Right ventricle myocardium superior (tissue), 1 donor: ENCODE measurements at regions not wholly inside any gene's neighbourhood (a gene's known extent, or its start where the extent isn't known, plus 50 kb on each side); places are given as distances from the start of the nearest gene placed in this dataset.

ENCODE experiments used
- ATAC-seq: fragments of 200-7000 bp; cut with Tn5 transposase; one replicate; pipeline ENCODE4 v1.9.1; 2020; ENCODE audit warnings: mild to moderate bottlenecking; ENCODE audit not compliant: poor library complexity
- DNase-seq: peaks from one replicate; pipeline ENCODE4 v3.0.0-alpha.2; 2020
- intact Hi-C: fragments of 100-400 bp; cut with DNase I; formaldehyde crosslinking; loops from one replicate; pipeline ENCODE4 v1.11.2; 2022
- donor health status: DM: no; HTN: yes; CAD: no; lungs with severe emphysema.

DNA sequence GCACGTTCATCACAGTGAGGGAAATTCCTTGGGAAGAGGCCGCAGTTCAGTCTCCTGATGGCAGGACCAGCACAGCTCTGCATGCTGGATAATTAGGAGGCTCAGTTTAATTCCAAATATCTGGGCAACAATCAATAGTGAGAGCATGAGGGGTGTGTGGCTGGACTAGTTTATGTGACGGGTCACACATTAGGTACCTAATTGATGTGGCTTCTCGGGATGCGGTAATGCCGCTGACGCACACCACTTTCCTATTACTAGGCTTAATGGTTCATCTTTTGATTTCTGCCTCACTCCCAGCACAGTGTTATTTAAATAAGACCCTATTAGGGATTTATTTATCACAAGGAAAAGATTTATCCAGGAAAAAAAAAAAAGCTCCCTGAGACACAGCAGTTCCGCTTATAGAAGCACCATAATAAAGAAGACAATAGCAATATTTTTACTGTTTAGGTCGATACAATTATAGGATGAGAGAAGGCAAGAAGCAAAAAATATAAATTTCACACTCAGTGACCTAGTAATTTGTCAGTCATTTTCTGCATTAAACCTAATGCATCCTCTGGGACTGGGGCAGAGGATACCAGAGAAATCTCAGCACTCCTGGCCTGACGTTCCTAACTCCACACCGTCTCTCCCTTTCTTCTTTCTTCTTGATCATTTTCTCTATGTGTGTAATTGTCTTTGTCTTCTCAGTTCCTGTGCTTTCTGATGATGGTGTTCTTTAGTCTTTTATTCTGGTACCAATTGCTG, 264.7 kb upstream of the SLC14A2 start:
- ATAC-seq = no peak
- intact Hi-C loops = no loop called here

DNA sequence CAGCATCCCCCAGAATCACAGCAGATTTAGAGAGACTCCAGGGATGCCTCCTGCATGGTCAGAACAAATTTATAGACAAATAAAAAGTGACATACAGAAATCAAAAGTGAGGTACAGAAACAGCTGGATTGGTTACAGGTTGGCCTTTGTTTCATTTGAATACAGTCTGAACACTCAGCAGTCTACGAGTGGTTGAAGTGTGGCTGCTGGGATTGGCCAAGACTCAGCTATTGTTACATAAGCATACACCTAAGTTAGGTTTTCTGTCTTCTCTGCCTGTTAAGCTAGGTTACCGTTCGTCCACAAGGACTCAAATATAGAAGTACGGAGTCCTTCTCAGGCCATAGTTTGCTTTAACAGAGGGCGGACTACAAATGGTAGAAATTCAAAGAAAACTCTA, 262.4 kb upstream of the SLC14A2 start:
- intact Hi-C loops = no loop called here

More for the DNA sequence above, 264.7 kb upstream of the SLC14A2 start:
- DNase-seq = no peak

DNA sequence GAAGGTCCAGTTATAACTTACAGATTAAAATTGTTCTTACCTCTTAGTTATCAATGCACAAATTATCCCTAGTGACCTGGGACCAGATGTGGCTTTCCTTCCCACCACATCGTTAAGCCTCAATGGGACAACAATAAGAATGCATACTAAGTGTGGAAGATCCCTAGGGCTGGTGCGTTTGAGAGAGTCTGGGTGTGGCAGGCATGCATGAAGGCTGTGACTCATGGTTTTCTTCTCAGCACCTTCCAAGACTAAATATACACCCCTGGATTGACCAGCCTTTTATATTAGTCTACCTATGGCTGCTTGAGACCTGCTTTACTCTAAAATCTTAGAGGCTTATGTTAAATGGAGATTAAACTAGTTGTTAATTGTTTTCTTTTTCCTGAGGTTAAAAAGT, 261.7 kb upstream of the SLC14A2 start:
- no peak for DNase-seq
- no peak for ATAC-seq
- intact Hi-C loops = no loop called here

More for the DNA sequence above, 262.4 kb upstream of the SLC14A2 start:
- no peak for DNase-seq
- ATAC-seq = no peak

DNA sequence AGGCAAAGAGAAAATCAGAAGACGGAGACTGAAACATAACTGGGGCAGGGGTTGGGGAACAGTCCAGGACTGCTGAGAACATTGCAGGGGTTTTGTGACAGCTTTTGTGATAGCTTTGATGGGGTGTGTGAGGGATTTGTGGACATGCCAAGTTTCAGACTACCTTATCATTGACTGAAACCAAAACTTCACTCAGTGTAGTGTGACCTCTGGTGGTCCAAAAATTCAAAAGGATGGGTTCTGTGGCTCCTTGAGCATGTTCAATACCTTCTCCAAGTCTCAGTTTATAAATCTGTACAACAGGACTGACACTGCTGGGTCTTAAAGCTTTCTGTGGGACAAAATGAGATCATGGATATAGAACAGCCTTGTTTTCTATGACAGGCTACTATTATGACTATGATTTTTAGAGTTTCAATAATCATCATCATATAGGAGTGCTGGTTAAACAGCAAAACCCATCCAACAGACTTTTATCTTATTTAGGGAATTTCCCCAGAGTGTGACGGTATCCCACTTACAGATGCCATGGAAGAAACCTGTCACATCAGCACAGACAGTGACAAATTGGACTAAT, 259.2 kb upstream of the SLC14A2 start:
- no peak for DNase-seq
- peak; percentile 63 for ATAC-seq
- intact Hi-C loops = no loop called here

DNA sequence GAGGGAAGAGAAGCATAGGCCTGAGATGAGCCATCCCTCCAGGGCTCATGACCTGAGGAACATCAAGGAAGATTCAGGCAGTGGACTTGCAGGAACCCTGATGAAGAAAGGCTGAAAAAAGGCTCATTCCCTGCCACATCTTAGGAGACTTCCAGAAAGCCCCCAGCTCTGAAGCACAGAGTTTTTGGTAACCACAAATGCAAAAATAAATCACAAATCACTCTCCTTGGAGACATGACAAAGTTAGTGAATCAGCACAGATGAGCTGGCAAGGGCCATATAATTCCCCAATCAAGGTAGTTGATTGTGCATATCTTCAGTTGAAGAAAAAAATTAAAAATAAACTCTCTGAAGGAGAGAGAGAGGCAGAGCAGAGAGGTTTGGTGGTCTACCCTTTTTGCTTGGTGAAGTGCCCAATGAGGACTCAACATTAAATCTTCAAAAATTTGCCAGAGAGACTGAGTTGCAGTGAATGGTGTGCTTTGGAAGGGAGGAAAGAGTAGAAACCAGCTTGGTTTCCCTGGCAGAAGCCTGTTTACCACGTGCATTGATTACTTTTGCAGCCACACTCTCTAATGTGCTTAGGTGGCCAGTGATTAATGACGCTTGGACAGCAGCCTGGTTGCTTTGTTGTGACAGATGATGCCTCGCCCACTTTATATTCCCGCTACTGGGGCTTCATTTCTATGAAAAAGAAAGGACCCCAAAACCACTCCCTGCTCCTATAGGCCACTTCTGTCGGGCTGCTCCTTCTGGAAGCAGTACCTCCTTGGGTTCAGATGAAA, 257.4 kb upstream of the SLC14A2 start:
- intact Hi-C loops = no loop called here
- no peak for ATAC-seq
- no peak for DNase-seq

DNA sequence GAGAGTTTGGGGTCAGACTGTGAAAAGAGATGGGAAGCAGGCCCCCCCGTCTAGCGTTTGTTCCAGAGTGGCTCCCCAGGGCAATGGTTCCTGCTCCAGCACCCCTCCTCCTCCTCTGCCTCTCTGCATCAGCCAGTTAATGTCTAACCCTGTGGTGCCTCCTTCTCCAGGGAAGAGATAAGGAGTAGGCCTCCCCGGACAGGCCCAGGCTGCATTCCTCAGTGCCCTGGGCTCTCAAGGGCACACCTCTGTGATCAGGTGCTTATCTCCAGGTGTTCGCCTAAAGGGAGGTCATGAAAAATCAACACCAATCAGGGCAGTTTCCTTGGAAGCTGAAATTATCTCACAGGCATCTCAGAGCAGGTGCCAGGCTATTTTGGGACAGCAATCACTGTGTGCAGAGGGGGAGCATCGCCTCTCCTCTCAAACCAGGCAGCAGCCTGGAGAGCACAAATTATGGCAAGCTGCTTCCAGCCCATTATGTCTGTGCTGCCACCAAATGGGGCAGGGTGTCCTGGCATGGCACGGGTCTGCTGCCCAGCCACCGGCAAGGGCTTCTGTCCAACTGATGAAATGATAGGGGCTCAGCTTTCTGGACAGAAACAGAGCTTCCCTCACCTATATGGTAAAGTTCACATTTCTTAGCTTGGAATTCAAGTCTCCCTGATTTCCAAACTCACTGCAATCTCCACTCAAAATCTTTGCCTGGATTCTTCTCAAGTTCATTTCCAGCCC, 255.8 kb upstream of the SLC14A2 start:
- DNase-seq (no peak), ATAC-seq (peak; percentile 38)
- intact Hi-C loops = no loop called here

DNA sequence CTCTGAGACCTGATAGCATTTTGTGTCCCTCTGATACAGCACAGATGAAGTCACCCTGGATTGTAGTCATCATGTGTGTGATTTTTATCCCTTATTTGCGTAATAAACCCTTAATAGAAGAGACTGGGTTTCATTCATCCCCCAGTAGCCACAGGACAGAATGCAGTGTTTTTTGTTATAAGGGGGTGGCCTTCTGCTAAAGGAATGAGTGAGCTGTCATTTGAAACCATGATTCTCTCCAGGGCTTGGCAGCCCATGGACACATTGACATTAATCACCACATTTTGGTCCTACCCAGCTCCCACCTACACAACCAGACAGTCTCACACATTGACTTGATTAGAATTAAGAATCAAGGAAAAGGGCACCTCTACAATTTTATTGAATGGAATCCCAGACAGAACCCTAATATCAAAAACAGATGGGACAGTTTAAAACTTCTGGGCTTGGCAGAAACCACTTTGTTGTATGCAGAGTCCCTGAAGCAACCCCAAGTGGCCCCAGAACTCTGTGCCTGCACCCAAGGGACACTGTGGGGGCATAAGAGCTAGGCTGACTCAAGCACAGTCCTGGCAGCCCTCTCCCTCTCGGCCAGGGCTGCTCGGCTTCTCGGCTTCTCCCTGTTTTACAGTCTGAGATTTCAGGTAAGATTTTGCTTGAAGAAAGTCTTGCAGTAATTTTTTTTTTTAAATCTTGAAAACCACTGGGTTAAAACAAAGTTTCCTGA, 254.0 kb upstream of the SLC14A2 start:
- intact Hi-C loops = no loop called here
- ATAC-seq = no peak
- no peak for DNase-seq

DNA sequence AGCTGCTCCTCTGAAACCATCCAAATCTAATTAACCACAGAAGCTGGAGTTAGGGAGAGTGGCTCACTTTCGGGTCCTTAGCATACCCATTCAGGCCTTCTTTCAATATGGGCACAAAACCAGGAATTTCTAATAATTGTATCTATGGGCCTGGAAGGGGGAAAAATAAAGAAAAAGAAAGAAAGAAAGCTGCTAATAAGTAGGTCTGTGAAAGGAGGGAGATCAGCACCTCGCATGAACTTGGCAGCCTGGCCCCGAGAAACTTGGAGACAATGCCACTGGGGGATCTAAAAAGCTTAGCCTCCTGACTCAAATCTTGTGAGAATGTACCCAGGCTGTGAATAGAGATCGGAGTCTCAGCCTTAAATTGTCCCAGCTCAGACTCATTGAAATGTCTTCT, 252.1 kb upstream of the SLC14A2 start:
- ATAC-seq = no peak
- intact Hi-C loops = no loop called here
- DNase-seq = no peak

DNA sequence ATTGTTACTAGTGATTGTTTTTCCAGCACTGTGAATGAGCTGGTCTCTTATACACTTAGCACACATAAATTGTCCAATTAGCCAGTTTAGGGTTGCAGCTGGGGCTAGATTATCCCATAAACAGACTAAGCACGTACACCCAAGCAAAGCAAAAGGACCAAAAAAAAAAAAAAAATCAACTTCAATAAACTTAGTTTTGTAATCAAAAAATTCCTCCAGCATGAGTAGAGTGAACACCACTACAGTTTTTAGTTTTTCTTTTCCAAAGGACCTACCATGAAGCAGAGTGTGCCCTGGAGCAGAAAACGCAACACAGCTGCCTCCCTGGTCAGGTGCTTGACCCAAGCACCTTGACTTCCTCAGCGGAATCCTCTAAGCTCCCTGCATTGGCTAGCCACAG, 249.4 kb upstream of the SLC14A2 start:
- ATAC-seq (no peak), DNase-seq (no peak)
- intact Hi-C loops = no loop called here

DNA sequence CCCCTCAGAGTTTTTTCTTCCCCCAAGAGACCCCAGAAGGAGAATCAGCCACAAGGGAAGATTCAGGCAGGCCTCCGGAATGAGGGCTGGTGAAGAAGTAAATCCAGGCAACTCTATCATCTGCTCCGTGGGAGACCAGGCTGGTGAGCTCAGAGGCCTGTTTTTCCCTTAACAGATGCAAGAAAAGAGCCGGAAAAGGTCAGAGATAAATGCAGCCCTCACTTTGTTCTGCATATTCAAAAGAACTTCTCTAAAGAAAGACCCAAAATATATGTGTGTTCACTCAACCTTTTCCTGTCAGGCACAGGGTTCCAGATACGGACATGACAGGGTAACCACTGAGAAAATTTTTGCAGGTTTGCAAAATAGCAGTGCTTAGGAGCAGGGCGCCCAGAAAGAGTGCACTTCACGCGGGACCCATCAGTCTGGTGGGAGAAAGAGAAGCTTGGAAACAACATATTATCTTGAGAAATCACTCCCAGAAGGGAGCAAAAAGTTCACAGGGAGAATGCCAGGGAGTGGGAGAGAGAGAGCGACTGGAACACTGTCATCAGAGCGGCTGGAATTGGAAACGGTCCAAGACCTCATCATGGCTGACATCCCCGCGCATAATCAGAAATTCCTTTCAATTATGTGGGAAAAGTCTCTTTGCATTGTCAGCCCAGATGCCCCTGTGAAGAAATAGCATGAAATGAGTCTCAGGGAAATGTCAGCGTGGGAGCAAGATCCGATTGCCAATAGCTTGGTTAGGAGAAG, 244.8 kb upstream of the SLC14A2 start:
- DNase-seq = no peak
- no peak for ATAC-seq
- intact Hi-C loops = no loop called here

DNA sequence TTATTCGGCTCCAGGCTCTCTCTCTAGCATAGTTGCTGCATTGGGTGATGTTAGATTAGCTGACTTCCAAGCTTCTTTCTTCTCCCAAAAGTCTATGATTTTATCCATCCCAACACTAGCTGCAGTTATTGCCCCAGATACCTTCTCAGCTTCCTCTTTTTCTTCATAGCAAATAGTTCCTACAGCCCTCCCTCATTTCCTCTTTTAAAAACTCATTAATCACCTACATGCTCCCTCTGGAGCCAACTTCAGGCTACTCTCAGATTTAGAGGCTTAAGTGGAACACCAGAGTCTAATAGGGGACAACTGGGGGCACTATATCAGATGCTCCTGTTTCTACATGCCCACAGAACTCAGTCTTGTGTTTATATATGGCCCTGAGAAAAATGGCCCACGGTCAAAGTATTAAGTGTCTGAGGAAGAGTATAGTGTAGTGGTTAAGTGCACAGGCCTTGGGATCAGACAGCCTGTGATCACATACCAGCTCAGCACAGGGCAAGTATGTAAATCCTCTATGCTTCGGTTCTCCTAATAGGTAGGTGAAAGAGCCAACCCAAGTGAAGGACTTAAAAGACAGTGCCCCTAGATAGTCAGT, 241.9 kb upstream of the SLC14A2 start:
- intact Hi-C loops = no loop called here
- no peak for ATAC-seq
- no peak for DNase-seq

DNA sequence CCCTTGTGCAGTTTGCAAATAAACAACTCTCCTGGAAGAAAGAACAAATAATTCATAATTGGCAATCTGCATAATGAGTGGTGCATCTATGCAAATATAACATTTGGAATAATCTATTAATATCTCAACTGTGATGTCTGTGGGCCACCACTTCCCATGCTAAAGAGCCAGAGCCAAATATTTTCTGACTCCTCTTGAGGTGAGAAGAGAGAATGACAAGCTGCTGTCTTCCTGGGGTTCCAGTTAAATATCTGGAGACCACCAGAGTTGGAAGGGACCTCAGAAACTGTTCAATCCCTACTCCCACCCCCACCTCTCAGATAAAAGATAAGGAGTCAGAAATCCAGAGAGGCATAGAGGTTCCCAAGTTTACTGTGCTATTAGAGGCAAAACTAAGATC, 241.0 kb upstream of the SLC14A2 start:
- no peak for ATAC-seq
- DNase-seq = no peak
- intact Hi-C loops = no loop called here

DNA sequence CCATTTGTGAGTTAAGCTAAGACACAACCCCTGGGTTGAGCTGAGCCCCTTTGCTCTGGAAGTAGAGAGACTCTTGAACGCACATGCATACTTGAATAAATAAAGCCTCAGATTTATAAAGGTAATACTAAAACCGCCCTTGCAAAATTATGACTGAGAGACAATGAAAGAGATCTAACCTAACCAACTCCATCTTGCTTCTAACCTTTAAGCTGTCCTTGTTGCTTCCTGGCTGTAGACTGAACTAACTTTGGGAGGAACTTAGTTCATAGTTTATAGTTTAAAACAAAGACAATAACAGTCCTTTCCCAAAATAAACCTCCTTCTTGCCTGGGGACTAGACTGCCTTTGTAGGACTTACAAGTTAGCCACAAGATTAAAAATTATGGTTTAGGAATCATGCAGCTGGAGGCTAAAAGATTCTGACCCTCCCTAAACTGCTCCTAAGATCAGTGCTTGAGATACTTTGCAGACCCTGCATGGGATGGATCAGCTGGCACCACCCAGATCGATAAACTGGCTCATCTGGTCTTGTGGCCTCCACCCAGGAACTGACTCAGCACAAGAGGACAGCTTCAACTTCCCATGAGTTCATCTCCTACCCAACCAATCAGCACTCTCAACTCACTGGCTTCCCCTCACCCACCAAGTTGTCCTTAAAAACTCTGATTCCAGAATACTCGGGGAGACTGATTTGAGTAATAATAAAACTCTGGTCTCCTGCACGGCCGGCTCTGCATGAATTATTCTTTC, 240.2 kb upstream of the SLC14A2 start:
- no peak for ATAC-seq
- intact Hi-C loops = no loop called here

DNA sequence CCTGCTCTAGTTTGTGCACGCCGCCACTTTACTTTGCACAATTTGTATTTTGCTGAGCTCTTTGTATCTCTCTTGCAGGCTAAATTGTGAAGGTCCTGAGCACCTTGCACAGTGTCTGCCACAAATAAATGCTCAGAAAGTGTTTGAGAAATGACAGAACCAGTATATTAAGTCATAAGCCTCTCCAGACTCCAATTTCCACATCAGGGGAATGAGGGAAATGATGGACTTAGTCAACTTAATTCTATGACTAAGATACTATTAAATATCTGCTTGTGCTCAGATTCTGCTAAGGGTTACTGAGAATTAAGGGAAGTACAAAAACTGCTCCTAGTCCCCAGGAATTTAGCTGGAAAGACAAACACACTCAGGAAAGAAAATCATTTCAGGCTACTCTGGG, 239.1 kb upstream of the SLC14A2 start:
- DNase-seq (no peak), ATAC-seq (no peak)
- intact Hi-C loops = no loop called here

More for the DNA sequence above, 240.2 kb upstream of the SLC14A2 start:
- no peak for DNase-seq

DNA sequence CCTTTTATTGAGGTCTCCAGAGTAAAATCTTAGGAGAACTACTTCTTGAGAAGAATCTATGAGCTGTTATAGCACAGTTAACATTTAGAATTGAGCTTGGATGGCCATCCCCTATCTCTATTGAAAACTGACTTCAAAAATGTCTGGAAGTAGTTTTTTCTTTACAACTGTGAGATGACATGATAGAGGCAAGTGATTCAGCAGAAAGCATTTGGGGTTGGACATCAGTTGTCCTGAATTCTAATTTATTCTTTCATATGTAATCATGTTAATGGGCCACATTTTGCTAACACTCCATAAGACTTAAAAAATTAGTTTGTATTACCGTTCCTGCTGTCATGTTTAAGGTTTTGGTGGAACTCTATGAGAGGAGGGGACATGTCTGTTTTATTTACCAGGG, 237.0 kb upstream of the SLC14A2 start:
- intact Hi-C loops = no loop called here
- no peak for DNase-seq
- ATAC-seq = no peak

DNA sequence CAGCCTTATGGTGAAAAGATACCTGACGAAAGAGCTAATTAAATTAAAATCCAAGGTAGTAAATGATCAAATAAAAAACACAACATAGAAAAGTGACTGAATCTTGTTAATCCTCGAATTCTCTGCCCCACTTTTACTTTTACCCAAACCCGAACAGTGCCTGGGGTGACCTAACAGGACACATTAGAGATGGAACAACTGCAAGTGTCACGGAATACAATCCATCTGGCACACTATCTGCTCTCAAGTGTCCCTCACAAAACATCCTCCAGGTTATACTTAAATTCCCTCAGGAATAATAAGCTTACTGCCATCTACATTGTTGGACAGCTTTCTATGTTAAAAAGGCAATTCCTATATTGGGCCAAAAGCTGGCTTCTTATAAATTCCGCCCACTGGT, 236.3 kb upstream of the SLC14A2 start:
- ATAC-seq (no peak), DNase-seq (no peak)
- intact Hi-C loops = no loop called here

DNA sequence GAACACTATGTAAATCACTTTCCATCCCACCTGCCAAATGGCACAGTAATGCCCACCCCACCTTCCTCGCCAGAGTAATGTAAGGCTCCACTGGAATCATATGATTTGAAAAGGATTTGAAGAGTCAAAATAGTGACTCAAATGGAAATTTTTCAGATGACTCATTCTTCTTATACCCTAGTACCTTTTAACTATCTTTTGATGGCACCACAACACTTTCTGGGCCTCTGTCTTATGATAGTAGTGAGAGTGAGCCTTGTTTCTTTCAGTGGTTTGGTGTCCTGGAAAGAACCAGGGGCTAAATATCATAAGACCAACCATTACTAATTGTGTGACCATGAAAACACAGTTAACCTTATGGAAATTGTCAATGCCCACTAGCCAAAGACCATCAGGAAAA, 235.4 kb upstream of the SLC14A2 start:
- ATAC-seq (no peak), DNase-seq (no peak)
- intact Hi-C loops = loop anchor here (10.0 kb wide), 1 partner anchor 105 kb away; no protein-coding TSS in a partner anchor
